OCI-LY1 (cell line): ENCODE measurements at regions not wholly inside any gene's neighbourhood (a gene's known extent, or its start where the extent isn't known, plus 50 kb on each side); places are given as distances from the start of the nearest gene placed in this dataset.

Experiments used
- CTCF ChIP-seq: fragments of 200-600 bp; sonication (generic), shearing (Covaris generic); IDR thresholded peaks from 2 replicates; pipeline ENCODE4 v1.5.1; 2017; ENCODE audit warnings: mild to moderate bottlenecking, antibody characterized with exemption, low read length, moderate library complexity, mixed read lengths
- EZH2 ChIP-seq: fragments of 200-600 bp; sonication (generic), shearing (Covaris generic); IDR thresholded peaks from 2 replicates; pipeline ENCODE4 v1.8.0; 2017; ENCODE audit warnings: borderline replicate concordance, mixed run types, mild to moderate bottlenecking, antibody characterized with exemption, low read length, moderate library complexity, mixed read lengths

DNA sequence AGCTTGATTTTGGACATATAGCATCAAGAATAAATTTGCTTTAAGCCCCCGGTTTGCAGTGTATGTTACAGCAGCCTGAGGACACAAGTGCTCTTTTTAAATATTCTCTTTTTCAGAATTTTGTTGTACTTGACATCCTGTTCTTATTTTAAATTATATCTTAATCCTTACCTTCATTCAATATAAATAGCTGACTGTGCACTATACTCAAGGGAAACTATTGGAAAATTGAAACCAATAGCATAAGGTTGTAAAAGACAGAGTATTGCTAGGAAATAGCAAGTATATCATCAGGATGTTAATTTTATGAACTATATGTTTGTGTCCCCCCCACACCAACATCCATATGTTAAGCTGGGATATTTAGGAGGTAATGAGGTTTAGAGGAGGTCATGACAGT is 120.4 kb upstream of the CDH10 start:
- TF ChIP-seq CTCF (no peak), EZH2 (no peak)
